ENCODE measurements at regions not wholly inside any gene's neighbourhood (a gene's known extent, or its start where the extent isn't known, plus 50 kb on each side); places are given as distances from the start of the nearest gene placed in this dataset.

GRCh38 chr3:99176169-99176964 is 274.9 kb upstream of the DCBLD2 start:
- ChIA-PET POLR2A (ENCODE audit: low non-redundant PET) (no interaction called here), CTCF (no interaction called here)
- Histone ChIP-seq H3K27ac (ENCODE audit: low read depth, low read length, poor library complexity, severe bottlenecking) (peak overlapping the region; percentile 16), H3K4me1 (ENCODE audit: insufficient read depth, low read length, poor library complexity, severe bottlenecking) (peaks cover 21% of the 10 kb centered on the region), H3K27me3 (replicated peaks; ENCODE audit: insufficient read depth, low read depth, low read length, poor library complexity) (no peaks in the 10 kb centered on the region), H3K4me3 (ENCODE audit: low read depth, low read length, poor library complexity, severe bottlenecking) (no peak overlapping the region), H3K36me3 (ENCODE audit: insufficient read depth, low read length, poor library complexity, severe bottlenecking) (no peaks in the 10 kb centered on the region), H3K9me3 (ENCODE audit: low read depth, low read length, poor library complexity, severe bottlenecking) (peaks cover 7% of the 10 kb centered on the region)
- DNase-seq (ENCODE audit: low spot score): no peak
- BruUV-seq (replicated peaks): no TSS peak
- TF ChIP-seq EZH2 (IDR thresholded peaks at IDR 0.05; ENCODE audit: borderline replicate concordance, low read depth, low read length, poor library complexity, severe bottlenecking): no peak
- TF ChIP-seq CTCF (conservative IDR thresholded peaks at IDR 0.05; ENCODE audit: low read depth, low read length): no peak
- intact Hi-C loops (cut with micrococcal nuclease; ENCODE audit: unreplicated experiment): loop anchor here (5.0 kb wide), 1 partner anchor 274 kb away; the partner anchor contains the start of gene DCBLD2

- Histone ChIP-seq H3K36me3 (ENCODE audit: insufficient read depth, low read length, poor library complexity, severe bottlenecking) (no peaks in the 10 kb centered on the region), H3K4me1 (ENCODE audit: insufficient read depth, low read length, poor library complexity, severe bottlenecking) (peaks cover 21% of the 10 kb centered on the region), H3K4me3 (ENCODE audit: low read depth, low read length, poor library complexity, severe bottlenecking) (no peak overlapping the region), H3K27me3 (replicated peaks; ENCODE audit: insufficient read depth, low read depth, low read length, poor library complexity) (no peaks in the 10 kb centered on the region), H3K27ac (ENCODE audit: low read depth, low read length, poor library complexity, severe bottlenecking) (peak overlapping the region; percentile 43), H3K9me3 (ENCODE audit: low read depth, low read length, poor library complexity, severe bottlenecking) (peaks cover 7% of the 10 kb centered on the region)
- peak; percentile 78 for DNase-seq (ENCODE audit: low spot score)
- CTCF ChIA-PET: interaction anchor here (1.0 kb wide), 1 partner anchor 152 kb away, joined by 3 read pairs; no protein-coding TSS in a partner anchor
- POLR2A ChIA-PET (ENCODE audit: low non-redundant PET): no interaction called here
- TF ChIP-seq EZH2 (IDR thresholded peaks at IDR 0.05; ENCODE audit: borderline replicate concordance, low read depth, low read length, poor library complexity, severe bottlenecking) (no peak), CTCF (conservative IDR thresholded peaks at IDR 0.05; ENCODE audit: low read depth, low read length) (no peak)
- no TSS peak for BruUV-seq (replicated peaks)
- intact Hi-C loops (cut with micrococcal nuclease; ENCODE audit: unreplicated experiment): loop anchor here (1.0 to 5.0 kb wide), 3 partner anchors 13 to 357 kb away; partner anchors contain the start of gene DCBLD2
These were observed 273.8 kb upstream of the DCBLD2 start for GRCh38 chr3:99175276-99175812.

- POLR2A ChIA-PET (ENCODE audit: low non-redundant PET): no interaction called here
- intact Hi-C loops (cut with micrococcal nuclease; ENCODE audit: unreplicated experiment): loop anchor here (2.0 to 5.0 kb wide), 2 partner anchors 146 to 351 kb away; no protein-coding TSS in a partner anchor
These were observed 271.5 kb upstream of the DCBLD2 start for GRCh38 chr3:99172736-99173657.

More at GRCh38 chr3:99172736-99173657, 271.5 kb upstream of the DCBLD2 start:
- no peak overlapping the region for H3K27ac ChIP-seq (ENCODE audit: low read depth, low read length, poor library complexity, severe bottlenecking)
- H3K36me3 ChIP-seq (ENCODE audit: insufficient read depth, low read length, poor library complexity, severe bottlenecking): no peaks in the 10 kb centered on the region
- H3K27me3 ChIP-seq (replicated peaks; ENCODE audit: insufficient read depth, low read depth, low read length, poor library complexity): no peaks in the 10 kb centered on the region
- DNase-seq (ENCODE audit: low spot score): peak; percentile 84
- no peaks in the 10 kb centered on the region for H3K9me3 ChIP-seq (ENCODE audit: low read depth, low read length, poor library complexity, severe bottlenecking)
- TF ChIP-seq CTCF (conservative IDR thresholded peaks at IDR 0.05; ENCODE audit: low read depth, low read length) (peak; percentile 86), EZH2 (IDR thresholded peaks at IDR 0.05; ENCODE audit: borderline replicate concordance, low read depth, low read length, poor library complexity, severe bottlenecking) (no peak)
- no TSS peak for BruUV-seq (replicated peaks)
- peaks cover 21% of the 10 kb centered on the region for H3K4me1 ChIP-seq (ENCODE audit: insufficient read depth, low read length, poor library complexity, severe bottlenecking)
- no peak overlapping the region for H3K4me3 ChIP-seq (ENCODE audit: low read depth, low read length, poor library complexity, severe bottlenecking)
- CTCF ChIA-PET: interaction anchor here (0.6 to 2.0 kb wide), 5 partner anchors 55 to 355 kb away, joined by 3 to 11 read pairs (median 3); no protein-coding TSS in a partner anchor
